HG02938 (cell line): ENCODE measurements at regions not wholly inside any gene's neighbourhood (a gene's known extent, or its start where the extent isn't known, plus 50 kb on each side); places are given as distances from the start of the nearest gene placed in this dataset.

Experiments used
- ATAC-seq: cut with Tn5 transposase; IDR thresholded peaks from one replicate; pipeline ENCODE4 v1.9.1; 2021; ENCODE audit warnings: mild to moderate bottlenecking, moderate library complexity; ENCODE audit not compliant: unreplicated experiment

DNA sequence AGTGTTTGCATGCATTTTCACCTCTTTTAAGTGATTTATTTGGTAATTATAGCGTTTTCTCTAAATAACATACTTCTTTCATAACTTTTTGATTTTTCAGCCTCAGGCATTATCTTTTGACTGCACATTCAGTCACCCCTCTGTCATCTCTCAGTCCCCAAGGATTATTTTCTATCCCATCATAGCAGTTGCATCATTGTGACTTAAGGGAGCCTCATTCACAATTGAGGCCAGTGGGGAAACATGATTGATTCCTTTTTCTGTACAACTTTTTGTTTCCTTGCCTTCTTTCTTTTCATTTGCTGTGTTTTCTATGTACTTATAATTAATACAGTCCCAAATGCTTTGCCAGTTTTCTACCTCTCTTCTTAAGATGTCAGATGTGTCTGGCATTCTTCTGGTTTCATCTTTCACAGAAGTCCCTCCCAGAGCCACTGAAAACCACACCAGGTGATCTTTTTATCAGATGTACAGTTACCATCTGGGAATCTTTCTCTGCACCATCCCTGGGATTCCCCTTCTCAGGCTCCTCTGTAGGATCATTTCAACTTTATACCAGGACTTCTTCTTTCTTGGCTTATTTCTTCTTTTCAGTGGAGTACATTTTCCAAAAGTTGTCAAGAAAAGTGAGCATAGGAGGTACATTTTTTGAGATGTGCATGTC, 151.4 kb downstream of the RAP2B start:
- ATAC-seq, result no peak

DNA sequence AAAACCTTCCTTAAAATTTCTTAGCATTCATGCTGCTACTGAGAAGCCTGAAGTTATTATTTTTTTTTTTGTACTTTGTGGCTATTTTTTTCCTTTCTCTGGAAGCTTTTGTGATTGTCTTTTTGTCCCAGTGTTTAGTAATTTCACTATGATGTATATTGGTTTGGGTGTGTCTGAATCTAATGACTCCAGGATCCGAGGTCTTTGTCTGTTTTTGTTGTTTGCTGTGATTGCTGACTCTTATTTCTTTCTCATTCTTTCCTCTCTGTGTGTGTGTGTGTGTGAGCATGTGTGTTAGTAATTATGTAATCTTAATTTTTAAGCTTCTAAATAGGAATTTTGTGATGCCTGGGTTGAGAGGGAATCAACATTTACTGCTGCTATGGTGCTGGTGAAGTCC, 152.0 kb downstream of the RAP2B start:
- no peak for ATAC-seq

DNA sequence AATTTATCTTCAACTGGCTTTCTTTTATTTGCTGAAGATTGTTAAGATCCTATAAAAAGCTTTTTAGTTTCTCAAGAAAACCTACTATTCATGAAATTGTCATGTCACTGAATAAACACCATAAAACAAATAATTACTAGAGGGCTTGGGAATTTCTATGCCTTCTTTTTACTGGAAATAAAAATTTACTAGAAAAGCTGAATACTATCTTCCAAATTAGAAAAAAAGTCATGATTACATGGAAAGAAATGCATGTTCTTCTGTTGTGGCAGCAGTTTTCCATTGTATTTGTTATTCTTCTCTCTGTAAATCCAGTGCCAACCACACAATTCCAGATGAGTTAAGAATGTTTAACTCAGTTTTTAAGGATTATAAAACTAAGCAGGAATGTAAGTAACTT, 153.8 kb downstream of the RAP2B start:
- no peak for ATAC-seq

DNA sequence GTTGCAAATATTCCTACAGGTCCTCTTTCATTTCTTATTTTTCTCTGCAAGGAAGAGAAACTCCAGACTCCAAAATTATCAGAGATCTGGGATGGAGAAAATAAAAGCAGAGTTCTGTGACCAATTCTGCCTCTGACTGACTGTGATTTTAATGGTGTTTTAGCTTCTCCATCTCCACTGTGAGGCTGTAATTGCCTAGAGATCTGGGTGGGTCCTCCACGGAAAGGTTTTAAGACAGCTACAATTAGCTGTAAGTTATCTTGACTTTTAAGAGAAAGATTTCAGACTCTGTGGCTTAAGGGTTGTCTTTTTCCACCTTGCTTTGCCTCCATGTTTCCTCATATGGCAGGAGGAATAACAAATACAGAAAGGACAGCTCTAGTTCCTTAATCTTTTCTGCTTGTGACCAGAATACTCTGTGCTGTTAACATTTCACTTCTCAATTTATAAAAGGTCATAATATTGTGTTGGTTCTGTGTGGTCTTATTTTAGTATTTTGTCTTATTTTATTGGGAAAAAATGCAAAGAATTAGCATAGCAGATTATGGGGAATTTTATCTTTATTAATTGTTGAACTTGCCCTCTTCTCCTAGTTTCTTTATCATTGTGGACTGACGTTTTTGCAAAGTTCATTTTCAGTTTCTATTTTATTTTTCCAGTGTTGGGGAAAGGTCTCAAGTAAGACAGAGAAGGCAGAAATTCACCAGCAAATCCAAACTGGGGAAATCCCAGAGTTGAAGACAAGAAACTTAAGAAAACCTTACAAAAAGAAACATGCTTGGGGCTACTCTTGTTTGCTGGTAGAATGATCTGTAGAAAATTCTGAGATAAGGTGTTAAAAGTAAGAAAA, 157.9 kb downstream of the RAP2B start:
- no peak for ATAC-seq

DNA sequence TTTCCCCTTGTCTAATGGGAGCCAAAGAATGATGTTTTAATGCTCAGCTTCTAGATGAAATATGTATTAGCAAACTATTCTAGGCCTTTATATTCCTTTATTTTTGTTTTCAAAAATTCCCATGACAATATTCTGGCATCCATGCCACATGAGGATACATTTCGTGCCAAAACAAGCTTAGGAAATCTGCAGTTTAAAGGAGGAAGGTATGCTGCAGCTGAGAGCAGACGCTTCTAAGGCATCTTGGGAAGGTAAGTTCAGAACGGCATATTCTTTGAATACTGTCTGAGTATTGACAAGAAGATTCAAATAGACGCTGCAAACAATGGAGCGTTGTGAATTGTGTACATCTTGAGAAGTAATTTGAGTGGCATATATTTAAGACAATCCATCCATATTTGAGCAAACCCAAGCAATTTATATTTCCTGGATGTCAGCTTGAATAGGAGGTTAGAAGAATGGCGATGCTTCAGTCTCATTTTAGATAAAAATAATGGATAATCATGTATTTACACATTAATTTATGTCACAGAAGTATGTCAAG, 158.6 kb downstream of the RAP2B start:
- no peak for ATAC-seq

DNA sequence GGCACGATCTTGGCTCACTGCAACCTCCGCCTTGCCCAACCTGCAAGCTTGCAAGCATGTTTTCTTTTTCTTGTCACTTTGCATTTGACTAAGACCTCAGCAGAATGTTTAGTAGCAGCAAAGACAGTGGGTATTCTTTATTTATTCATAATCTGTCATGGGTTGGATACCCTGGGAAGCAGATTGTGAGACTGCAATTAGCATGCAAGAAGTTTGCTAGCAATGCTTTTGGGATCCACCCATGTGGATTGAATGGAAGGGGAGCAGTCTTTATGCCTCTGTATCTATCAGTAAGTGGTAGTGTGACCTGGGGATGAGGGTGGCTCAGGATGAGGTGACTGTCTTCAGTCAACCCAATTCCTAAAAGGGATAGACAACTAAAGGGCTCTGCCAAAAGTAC, 166.7 kb downstream of the RAP2B start:
- ATAC-seq, result no peak

DNA sequence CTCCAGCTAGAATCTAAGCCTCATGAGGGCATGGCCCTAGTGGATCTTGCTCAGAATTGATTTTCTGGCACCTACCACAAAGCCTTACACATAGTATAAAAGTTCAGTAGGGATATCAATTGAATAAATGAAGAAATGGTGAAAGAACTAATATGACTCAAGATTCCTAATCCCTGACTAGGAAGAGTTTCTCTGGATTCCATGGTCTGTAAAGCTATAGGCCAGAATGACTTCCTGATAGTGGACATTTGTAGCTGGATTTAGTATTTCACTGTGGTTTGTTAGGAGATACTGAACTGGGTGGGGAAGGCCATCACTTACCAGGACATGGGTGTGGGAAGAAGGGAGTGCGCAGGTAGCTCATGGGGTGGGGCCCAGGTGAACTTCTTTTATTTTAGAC, 168.9 kb downstream of the RAP2B start:
- no peak for ATAC-seq

DNA sequence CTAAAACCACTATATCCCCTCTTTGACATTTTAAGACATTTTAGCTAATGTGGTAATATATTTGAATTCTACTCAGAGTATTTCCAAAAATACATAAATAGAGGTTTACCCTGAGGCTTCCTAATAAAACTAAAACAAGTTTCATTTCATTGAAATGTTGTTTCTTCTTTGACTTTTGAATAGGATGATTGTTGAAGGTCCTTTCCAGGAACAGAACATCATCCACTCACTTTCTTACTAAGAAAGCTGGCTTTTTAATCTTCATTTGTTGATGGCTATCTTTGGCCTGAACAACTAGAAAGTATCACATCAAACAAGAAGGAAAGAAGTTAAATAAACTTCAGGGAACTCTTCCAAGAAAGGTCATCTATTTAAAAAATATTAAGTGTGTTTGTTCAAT, 169.7 kb downstream of the RAP2B start:
- no peak for ATAC-seq

DNA sequence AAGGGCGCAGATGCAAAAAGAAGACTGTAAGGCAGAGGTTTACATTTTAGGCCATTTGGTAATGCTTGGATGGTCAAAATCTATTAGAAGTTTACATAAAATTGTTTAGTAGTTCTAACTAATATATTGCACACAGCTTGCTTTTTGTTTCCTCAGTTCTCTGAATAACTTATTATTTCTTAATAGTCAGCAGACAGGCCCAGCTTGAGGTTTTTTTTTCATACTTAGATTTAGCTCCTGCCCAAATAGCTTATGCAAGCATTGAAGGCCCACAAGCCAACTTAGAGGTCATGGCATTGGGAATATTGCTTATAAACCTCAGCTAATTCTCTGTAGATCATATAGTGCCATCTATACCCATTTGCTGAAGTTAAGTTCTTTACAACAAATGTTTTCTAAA, 172.5 kb downstream of the RAP2B start:
- no peak for ATAC-seq

DNA sequence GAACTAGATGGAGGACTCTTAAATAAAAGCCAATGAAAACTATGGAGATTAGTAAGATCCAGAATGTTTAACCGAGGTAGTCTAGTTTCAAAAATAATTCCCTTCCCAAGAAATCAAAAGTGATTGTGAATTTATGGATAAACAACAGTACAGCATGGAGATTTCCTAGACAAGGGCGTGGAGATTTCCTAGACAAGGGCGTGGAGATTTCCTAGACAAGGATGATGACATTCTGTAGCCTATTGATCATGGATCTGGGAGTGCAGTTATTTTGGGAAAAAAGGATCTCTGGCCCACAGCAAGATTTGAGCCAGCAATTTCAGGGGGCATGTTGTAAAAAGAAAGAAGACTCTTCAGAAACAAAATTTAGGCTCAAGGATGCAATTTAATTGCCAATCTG, 175.3 kb downstream of the RAP2B start:
- no peak for ATAC-seq

DNA sequence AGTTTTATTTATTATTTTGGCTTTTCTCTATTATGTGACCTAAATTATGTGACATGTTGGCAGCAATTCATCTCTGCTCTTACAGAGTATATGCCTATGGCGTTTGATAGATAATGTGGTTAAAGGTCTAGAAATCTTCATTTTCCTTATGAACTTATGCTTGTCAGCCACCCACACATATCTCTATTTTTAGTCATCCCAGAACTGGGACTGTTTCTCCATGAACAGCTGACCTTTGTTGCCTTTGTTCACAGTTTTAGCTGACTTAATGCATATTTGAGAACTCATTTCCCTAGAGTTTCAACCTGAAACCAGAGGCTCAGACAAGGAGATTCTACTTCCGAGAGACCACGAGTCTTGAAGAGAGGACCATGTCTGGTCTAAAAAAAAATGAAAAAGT, 176.5 kb downstream of the RAP2B start:
- no peak for ATAC-seq

DNA sequence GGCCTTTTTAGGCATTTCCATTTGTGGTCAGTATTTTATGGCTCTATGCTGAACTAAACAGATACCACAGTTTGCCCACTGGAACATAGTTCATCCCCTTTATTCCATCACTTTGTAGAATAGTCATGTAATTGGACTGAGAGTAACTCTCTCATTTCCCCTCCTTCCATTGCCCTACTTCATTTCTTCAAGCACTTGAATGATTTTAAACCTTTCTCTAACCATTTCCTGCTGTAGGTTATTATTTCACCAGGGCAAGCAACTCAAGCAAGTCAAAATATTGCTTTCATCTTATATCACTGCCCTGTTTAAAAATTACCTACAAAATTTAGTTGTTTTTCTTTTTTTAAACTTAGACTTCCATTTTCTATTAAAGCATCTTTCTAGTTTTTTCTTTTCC, 177.0 kb downstream of the RAP2B start:
- ATAC-seq, result no peak

DNA sequence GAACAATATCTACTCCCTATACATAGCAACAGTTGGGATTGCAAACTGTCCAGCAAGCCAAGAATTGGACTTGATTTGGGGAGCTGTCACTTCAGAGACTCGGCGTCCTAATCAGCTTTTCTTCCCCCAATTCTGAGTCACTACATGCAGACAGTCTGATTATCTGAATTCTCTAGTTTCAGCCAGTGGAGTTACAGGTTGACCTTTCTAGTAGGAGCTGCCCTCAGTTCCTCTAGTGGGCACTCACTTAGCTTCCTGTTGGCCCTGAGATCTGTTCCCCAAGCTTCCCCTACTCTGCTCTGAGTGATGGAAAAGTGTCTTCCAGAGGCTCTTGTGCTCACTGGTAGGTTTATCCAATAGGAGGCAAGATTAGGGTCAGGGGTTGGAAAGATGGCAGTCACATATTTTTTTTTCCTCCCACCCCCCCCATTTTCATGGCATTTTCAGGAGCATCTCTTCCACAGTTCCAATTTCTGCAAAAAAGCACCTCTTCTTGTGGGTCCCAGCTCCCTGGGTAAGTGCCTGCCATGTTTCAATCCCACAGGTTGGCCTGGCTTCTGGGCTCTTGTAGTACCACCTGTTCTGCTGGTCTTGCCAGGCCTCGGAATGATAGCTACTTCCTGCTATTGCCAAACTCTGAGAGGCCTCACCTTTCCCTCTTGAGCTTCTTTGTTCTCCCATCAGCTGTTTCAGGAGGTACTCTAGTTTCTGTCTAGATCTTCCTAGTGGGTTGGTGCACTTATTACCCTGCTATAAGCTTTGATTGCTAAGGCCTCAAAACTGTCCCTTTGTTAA, 182.2 kb downstream of the RAP2B start:
- ATAC-seq, result no peak

DNA sequence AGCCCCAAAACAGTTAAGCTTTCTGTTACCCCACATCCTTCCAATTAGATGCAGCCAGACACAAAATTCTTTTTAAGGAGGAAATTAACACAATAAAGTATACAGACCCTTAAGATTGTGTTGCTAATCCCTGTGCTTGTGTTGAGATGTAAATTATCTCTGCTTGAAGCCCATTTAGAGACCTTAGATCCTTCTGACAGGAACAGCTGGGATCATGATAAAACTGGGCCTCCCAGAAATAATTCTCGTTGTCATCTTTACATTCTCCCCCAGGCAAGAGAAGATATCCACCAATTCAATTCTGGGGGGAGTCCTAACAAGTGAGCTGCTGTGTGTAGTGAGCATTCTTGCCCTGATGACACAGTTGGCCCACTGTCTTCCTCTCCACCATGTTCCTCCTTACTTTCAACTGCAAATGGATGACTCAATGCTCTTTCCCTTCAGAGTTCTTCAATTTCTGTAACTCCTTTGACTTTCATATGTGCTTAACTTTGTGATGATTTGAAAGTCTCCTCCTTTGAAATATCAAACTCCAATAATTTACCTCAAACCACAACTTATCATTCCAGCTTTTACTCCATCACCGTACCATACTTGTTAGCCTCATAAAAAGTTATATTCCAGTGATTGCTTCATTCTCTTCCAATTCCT, 186.6 kb downstream of the RAP2B start:
- ATAC-seq, result no peak

DNA sequence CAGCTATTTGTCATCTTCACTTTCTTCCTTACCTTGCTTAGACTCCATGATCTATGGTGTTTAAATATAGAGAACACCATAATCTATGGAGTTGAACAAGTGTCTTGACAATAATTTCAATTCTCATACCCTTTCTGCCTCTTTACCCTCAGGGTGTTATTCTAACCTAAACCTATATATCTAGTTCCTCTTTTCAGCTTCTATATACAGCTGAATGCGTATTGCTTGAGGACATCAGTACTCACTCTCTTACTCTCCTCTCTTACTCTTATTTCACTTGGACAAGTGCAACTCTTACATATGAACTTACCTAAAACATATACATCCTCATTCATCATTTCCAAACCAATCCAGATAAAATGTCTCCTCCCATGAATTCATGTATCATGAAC, 187.1 kb downstream of the RAP2B start:
- ATAC-seq, result no peak

DNA sequence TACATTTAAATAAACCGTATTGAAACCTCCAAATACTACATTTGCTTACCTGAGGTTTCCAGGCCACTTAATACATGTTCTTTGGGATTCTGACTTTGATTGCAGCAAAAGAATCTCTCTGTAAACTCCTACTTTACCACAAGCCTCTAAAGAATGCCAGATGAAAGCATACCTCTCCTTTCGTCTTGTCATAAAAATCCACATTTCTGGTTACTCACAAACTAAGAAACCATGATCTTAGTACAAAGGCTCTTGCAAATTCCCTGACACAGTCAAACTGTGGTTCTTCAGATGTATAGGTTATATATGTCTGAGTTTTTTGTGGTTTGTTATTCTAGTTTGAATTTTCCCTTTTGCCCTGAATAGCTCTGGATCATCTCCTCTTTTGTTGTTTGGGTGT, 188.4 kb downstream of the RAP2B start:
- no peak for ATAC-seq

DNA sequence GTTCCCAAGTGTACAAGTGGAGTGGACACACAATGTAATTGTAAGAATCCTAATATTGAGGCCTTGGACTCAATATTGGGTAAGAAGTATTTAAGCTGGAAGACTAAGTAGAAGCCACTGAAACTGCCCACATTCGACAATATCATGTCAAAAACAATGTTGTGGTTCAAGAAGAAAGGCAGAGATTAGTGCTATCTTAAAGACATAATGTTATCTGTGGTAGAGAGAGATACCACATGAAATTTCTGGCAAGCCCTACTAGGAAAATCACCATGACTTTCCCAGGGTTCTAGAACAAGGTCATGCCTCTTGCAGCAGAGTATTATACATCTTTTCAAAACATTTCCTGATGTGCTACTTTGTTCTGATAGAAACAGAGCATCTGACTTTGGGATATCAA, 192.6 kb downstream of the RAP2B start:
- ATAC-seq, result no peak

DNA sequence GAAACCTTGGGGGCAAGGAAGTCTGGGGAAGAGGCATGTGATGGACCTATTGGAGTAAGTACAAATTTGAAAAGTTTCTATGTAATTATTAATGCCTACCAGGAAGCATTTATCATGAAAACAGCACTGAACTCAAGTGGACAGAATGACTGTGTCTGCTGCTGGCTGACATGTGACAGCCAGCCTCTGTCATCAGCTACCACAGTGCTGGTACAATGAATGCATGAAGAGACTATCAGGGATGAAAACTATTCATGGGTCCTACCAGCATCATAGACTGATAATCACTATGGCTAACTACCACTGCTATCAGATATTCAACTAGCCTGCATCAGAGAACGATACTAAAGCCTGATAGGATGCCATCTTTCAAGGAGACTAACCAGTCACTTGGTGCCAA, 193.5 kb downstream of the RAP2B start:
- ATAC-seq, result no peak

DNA sequence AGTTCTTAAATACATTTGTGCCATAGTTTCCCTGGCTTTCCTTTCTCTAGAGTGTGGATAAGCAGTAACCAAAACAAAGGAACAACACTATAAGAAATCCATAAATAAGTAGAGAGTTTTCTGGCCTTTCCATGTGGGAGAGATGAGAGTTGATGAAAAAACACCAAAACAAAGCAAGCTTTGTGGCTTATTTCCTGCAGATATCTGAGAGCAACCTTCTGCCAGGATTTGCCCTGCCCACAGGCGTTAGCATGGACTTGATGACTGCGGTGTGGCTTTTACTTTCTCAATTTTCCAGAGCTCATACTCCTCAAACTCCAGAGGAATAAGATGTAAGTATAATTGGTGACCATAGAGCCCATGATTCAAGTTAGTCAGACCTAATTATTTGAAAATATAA, 194.9 kb downstream of the RAP2B start:
- no peak for ATAC-seq

DNA sequence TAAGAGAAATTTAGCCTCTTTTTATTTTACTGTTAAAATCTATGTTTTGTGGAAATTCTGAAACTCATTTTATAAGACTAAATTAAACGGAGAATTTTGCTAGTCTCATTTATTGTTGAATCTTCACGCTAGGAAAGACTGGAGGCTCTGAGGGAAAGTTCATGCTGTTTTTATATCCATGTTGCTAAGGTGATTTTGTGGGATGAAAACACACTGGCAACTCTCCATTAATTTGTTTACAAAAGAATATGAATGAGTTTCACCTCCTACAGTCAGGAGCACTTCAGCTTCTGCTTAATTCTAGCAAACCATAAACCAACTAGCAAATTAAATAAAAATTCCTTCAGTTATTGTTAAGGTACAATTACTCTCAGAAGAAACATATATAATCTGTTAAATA, 195.4 kb downstream of the RAP2B start:
- no peak for ATAC-seq
